ENCODE measurements at regions not wholly inside any gene's neighbourhood (a gene's known extent, or its start where the extent isn't known, plus 50 kb on each side); places are given as distances from the start of the nearest gene placed in this dataset.
A peak's percentile ranks its signal among the peaks of the same experiment; 100 is the strongest.
"Not testable (repeated sequence)": the region's sequence is repeated elsewhere in the genome, so short reads cannot be mapped to it uniquely, and the experiment has no call there.

- Histone ChIP-seq H3K4me1 (ENCODE audit: control insufficient read depth, insufficient read depth, low read length) (no peaks in the 10 kb centered on the region), H3K27me3 (ENCODE audit: control insufficient read depth, insufficient read depth) (no peaks in the 10 kb centered on the region), H3K9me3 (ENCODE audit: control insufficient read depth, low read length) (no peaks in the 10 kb centered on the region), H3K4me3 (ENCODE audit: low read length) (no peak overlapping the region), H3K27ac (ENCODE audit: low read length) (no peak overlapping the region)
- ATAC-seq (no peak), DNase-seq (no peak)
- intact Hi-C loops (cut with DNase I) = no loop called here
- WGBS = 75% methylated on average over 5 of the region's 5 CpGs
These were observed 253.3 kb downstream of the ERMARD start for GRCh38 chr6:170004585-170005210.

- Histone ChIP-seq H3K27me3 (ENCODE audit: control insufficient read depth, insufficient read depth) (no peaks in the 10 kb centered on the region), H3K4me1 (ENCODE audit: control insufficient read depth, insufficient read depth, low read length) (no peaks in the 10 kb centered on the region), H3K27ac (ENCODE audit: low read length) (no peak overlapping the region), H3K4me3 (ENCODE audit: low read length) (no peak overlapping the region), H3K9me3 (ENCODE audit: control insufficient read depth, low read length) (no peaks in the 10 kb centered on the region)
- ATAC-seq = no peak
- WGBS = 39% methylated on average over 1 of the region's 1 CpG
- intact Hi-C loops (cut with DNase I) = no loop called here
- no peak for DNase-seq
These were observed 252.2 kb downstream of the ERMARD start for GRCh38 chr6:170003451-170004160.

- DNase-seq (no peak), ATAC-seq (peak; percentile 26 to 37)
- whole genome bisulfite sequencing = 79% methylated on average over 3 of the region's 3 CpGs
These were observed 251.6 kb downstream of the ERMARD start for GRCh38 chr6:170003027-170003426.

GRCh38 chr6:170001782-170002181 is 250.4 kb downstream of the ERMARD start:
- ATAC-seq; DNase-seq; intact Hi-C loops (cut with DNase I); H3K9me3 ChIP-seq (ENCODE audit: control insufficient read depth, low read length); H3K4me3 ChIP-seq (ENCODE audit: low read length); H3K27ac ChIP-seq (ENCODE audit: low read length); H3K4me1 ChIP-seq (ENCODE audit: control insufficient read depth, insufficient read depth, low read length); H3K27me3 ChIP-seq (ENCODE audit: control insufficient read depth, insufficient read depth): not testable (repeated sequence)

More at GRCh38 chr6:170003027-170003426, 251.6 kb downstream of the ERMARD start:
- Histone ChIP-seq H3K4me3 (ENCODE audit: low read length) (no peak overlapping the region), H3K27ac (ENCODE audit: low read length) (no peak overlapping the region), H3K9me3 (ENCODE audit: control insufficient read depth, low read length) (no peaks in the 10 kb centered on the region), H3K27me3 (ENCODE audit: control insufficient read depth, insufficient read depth) (no peaks in the 10 kb centered on the region), H3K4me1 (ENCODE audit: control insufficient read depth, insufficient read depth, low read length) (no peaks in the 10 kb centered on the region)
- intact Hi-C loops (cut with DNase I) = no loop called here

GRCh38 chr6:170000071-170000843 is 248.8 kb downstream of the ERMARD start:
- ATAC-seq (no peak), DNase-seq (no peak)
- intact Hi-C loops (cut with DNase I) = no loop called here
- H3K4me1 ChIP-seq (ENCODE audit: control insufficient read depth, insufficient read depth, low read length) = no peaks in the 10 kb centered on the region
- H3K27ac ChIP-seq (ENCODE audit: low read length) = no peak overlapping the region
- 88% methylated on average over 8 of the region's 8 CpGs for WGBS
- no peaks in the 10 kb centered on the region for H3K27me3 ChIP-seq (ENCODE audit: control insufficient read depth, insufficient read depth)
- H3K9me3 ChIP-seq (ENCODE audit: control insufficient read depth, low read length) = no peaks in the 10 kb centered on the region
- H3K4me3 ChIP-seq (ENCODE audit: low read length) = no peak overlapping the region

- Histone ChIP-seq H3K27me3 (ENCODE audit: control insufficient read depth, insufficient read depth) (no peaks in the 10 kb centered on the region), H3K9me3 (ENCODE audit: control insufficient read depth, low read length) (no peaks in the 10 kb centered on the region), H3K4me3 (ENCODE audit: low read length) (no peak overlapping the region), H3K4me1 (ENCODE audit: control insufficient read depth, insufficient read depth, low read length) (no peaks in the 10 kb centered on the region), H3K27ac (ENCODE audit: low read length) (no peak overlapping the region)
- 67% methylated on average over 7 of the region's 7 CpGs for WGBS
- intact Hi-C loops (cut with DNase I) = no loop called here
- DNase-seq = no peak
- no peak for ATAC-seq
These were observed 247.9 kb downstream of the ERMARD start for GRCh38 chr6:169999367-169999766.

- Histone ChIP-seq H3K9me3 (ENCODE audit: control insufficient read depth, low read length) (no peaks in the 10 kb centered on the region), H3K27me3 (ENCODE audit: control insufficient read depth, insufficient read depth) (no peaks in the 10 kb centered on the region), H3K27ac (ENCODE audit: low read length) (no peak overlapping the region), H3K4me3 (ENCODE audit: low read length) (no peak overlapping the region), H3K4me1 (ENCODE audit: control insufficient read depth, insufficient read depth, low read length) (no peaks in the 10 kb centered on the region)
- intact Hi-C loops (cut with DNase I) = no loop called here
- ATAC-seq = no peak
- no peak for DNase-seq
- WGBS = 86% methylated on average over 7 of the region's 7 CpGs
These were observed 247.0 kb downstream of the ERMARD start for GRCh38 chr6:169998457-169998856.

GRCh38 chr6:169997930-169998218 is 246.5 kb downstream of the ERMARD start:
- intact Hi-C loops (cut with DNase I) = no loop called here
- H3K27me3 ChIP-seq (ENCODE audit: control insufficient read depth, insufficient read depth) = no peaks in the 10 kb centered on the region
- no peaks in the 10 kb centered on the region for H3K4me1 ChIP-seq (ENCODE audit: control insufficient read depth, insufficient read depth, low read length)
- WGBS = 83% methylated on average over 7 of the region's 7 CpGs
- H3K4me3 ChIP-seq (ENCODE audit: low read length) = no peak overlapping the region
- H3K27ac ChIP-seq (ENCODE audit: low read length) = no peak overlapping the region
- DNase-seq (no peak), ATAC-seq (peak in 1 of 2 donors; percentile 26)
- H3K9me3 ChIP-seq (ENCODE audit: control insufficient read depth, low read length) = no peaks in the 10 kb centered on the region

GRCh38 chr6:169997187-169997929 is 245.9 kb downstream of the ERMARD start:
- 88% methylated on average over 11 of the region's 11 CpGs for WGBS
- intact Hi-C loops (cut with DNase I) = no loop called here
- ATAC-seq = no peak
- H3K27me3 ChIP-seq (ENCODE audit: control insufficient read depth, insufficient read depth) = no peaks in the 10 kb centered on the region
- no peak for DNase-seq
- no peaks in the 10 kb centered on the region for H3K9me3 ChIP-seq (ENCODE audit: control insufficient read depth, low read length)
- no peaks in the 10 kb centered on the region for H3K4me1 ChIP-seq (ENCODE audit: control insufficient read depth, insufficient read depth, low read length)
- no peak overlapping the region for H3K27ac ChIP-seq (ENCODE audit: low read length)
- no peak overlapping the region for H3K4me3 ChIP-seq (ENCODE audit: low read length)

- no peaks in the 10 kb centered on the region for H3K9me3 ChIP-seq (ENCODE audit: control insufficient read depth, low read length)
- ATAC-seq (no peak), DNase-seq (no peak)
- no peaks in the 10 kb centered on the region for H3K4me1 ChIP-seq (ENCODE audit: control insufficient read depth, insufficient read depth, low read length)
- no peaks in the 10 kb centered on the region for H3K27me3 ChIP-seq (ENCODE audit: control insufficient read depth, insufficient read depth)
- H3K4me3 ChIP-seq (ENCODE audit: low read length) = no peak overlapping the region
- no peak overlapping the region for H3K27ac ChIP-seq (ENCODE audit: low read length)
- intact Hi-C loops (cut with DNase I) = no loop called here
- WGBS = 86% methylated on average over 5 of the region's 5 CpGs
These were observed 245.1 kb downstream of the ERMARD start for GRCh38 chr6:169996378-169997051.

All from right cardiac atrium (tissue), 5 donors.